Hematopoietic multipotent progenitor cell treated with erythropoietin and hydrocortisone succinate and interleukin-3 and kit ligand, for 8 days (in vitro differentiated cells): ENCODE measurements at regions not wholly inside any gene's neighbourhood (a gene's known extent, or its start where the extent isn't known, plus 50 kb on each side); places are given as distances from the start of the nearest gene placed in this dataset.

ENCODE experiments used
- DNase-seq: peaks from one replicate; pipeline ENCODE4 v3.0.0-alpha.2; 2015

- DNase-seq: no peak
These were observed 92.6 kb downstream of the METTL4 start for GRCh38 chr18:2478662-2479061.

DNA sequence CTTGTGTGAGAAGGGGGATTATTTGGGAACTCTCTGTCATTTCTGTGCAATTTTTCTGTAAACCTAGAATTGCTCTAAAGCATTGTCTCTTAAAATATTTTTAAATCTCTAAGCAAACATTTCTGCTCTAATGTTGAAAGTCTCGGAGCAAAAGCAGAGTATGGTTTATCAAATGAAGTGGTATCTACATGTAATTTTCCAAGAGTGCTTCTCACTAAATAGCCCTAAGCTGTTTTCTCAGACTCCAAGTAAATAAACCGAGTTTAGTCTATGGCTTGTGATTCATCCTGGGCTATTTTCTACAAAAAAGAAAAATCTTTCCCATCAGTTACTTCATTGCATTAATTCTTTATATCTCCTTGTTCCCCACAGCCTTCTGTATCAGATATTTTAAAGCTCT lies 90.8 kb downstream of the METTL4 start:
- DNase-seq: no peak

DNA sequence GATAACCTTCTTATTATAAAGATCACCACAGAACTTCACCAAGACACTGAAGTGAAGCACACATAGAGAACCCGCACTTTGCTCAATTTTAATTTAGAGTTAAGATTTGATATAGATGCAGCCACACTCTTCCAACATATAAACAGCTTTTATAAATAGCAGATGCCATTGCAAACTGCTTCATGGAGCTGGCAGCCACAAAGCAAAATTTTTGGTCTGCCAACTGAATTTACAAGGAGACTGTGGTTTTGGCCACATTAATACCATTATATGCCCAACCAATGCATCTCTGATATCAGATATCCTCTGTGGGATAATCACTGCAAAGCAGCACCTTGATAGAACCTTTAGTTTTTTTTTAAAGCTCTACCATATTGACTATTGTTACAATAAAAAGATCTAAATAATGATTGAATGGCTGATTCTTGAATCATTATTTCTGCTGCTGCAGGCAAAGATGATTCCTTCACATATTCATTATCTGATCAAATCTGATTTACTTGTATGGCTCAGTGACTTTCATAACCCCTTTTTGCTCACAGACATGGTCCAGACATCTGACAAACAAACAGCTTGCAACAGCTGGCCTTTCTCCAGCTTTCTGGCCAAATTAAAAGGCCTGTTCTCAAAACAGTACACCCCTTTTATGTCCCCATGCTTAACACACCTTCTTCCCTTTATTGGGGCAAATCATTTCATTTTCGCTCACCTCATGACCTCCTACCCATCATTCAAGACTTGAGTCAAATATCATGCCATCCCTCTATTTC lies 88.4 kb downstream of the METTL4 start:
- no peak for DNase-seq

- DNase-seq: no peak
These were observed 85.3 kb downstream of the METTL4 start for GRCh38 chr18:2485983-2486382.

- DNase-seq: no peak
These were observed 84.9 kb downstream of the METTL4 start for GRCh38 chr18:2486426-2486825.
